PFSK-1 (cell line): ENCODE measurements at regions not wholly inside any gene's neighbourhood (a gene's known extent, or its start where the extent isn't known, plus 50 kb on each side); places are given as distances from the start of the nearest gene placed in this dataset.

ENCODE experiments used
- FOXP2 ChIP-seq: optimal IDR thresholded peaks from 2 replicates; pipeline ENCODE3; 2011; ENCODE audit warnings: borderline replicate concordance, control low read depth, inconsistent platforms; ENCODE audit not compliant: insufficient read depth; ENCODE audit errors: extremely low read length, extremely low read depth
- POLR2AphosphoS5 ChIP-seq: IDR thresholded peaks from 2 replicates; pipeline ENCODE4 v1.6.1; 2012; ENCODE audit warnings: low read depth, mild to moderate bottlenecking, control low read depth, low read length, moderate library complexity
- SIN3A ChIP-seq: IDR thresholded peaks from 2 replicates; pipeline ENCODE4 v1.6.1; 2012; ENCODE audit warnings: mild to moderate bottlenecking, low read length, moderate library complexity, borderline replicate concordance; ENCODE audit not compliant: insufficient read depth
- TAF1 ChIP-seq: IDR thresholded peaks from 2 replicates; pipeline ENCODE4 v1.6.1; 2012; ENCODE audit warnings: low read length, control low read depth, borderline replicate concordance; ENCODE audit not compliant: insufficient read depth

- TF ChIP-seq POLR2AphosphoS5 (no peak), SIN3A (no peak), TAF1 (no peak), FOXP2 (no peak)
These were observed 389.9 kb upstream of the CDH20 start for GRCh38 chr18:60943297-60943696.
